ENCODE measurements at regions not wholly inside any gene's neighbourhood (a gene's known extent, or its start where the extent isn't known, plus 50 kb on each side); places are given as distances from the start of the nearest gene placed in this dataset.
"Not testable (repeated sequence)": the region's sequence is repeated elsewhere in the genome, so short reads cannot be mapped to it uniquely, and the experiment has no call there.

DNA sequence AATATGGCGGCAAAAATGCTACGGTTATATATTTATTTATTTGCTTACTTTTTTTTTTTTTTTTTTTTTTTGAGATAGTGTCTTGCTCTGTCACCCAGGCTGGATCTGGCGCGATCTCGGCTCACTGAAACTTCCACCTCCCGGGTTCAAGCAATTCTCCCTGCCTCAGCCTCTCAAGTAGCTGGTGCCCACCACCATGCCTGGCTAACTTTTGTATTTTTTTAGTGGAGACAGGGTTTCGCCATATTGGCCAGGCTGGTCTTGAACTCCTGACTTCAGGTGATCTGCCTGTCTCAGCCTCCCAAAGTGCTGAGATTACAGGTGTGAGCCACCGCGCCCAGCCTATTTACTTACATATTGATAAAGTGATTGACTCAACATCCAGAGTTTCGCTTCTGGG lies 511.6 kb downstream of the ZPLD1 start:
- CTCF ChIA-PET (ENCODE audit: partially characterized antibody); POLR2A ChIA-PET (ENCODE audit: partially characterized antibody); H3K4me1 Mint-ChIP-seq; H3K36me3 Mint-ChIP-seq; H3K27ac ChIP-seq (ENCODE audit: low read depth, low read length); H3K27me3 Mint-ChIP-seq; DNase-seq; H3K27me3 ChIP-seq (ENCODE audit: insufficient read depth, low read length); H3K9me3 ChIP-seq (ENCODE audit: control insufficient read depth in 1 of 2, low read length in 2 of 2); intact Hi-C loops (cut with micrococcal nuclease); H3K36me3 ChIP-seq (ENCODE audit: insufficient read depth, low read length); H3K4me3 ChIP-seq (ENCODE audit: low read length in 2 of 2); H3K9me3 Mint-ChIP-seq; H3K27ac Mint-ChIP-seq; H3K4me1 ChIP-seq (ENCODE audit: insufficient read depth, low read length); H3K4me3 Mint-ChIP-seq: not testable (repeated sequence)

DNA sequence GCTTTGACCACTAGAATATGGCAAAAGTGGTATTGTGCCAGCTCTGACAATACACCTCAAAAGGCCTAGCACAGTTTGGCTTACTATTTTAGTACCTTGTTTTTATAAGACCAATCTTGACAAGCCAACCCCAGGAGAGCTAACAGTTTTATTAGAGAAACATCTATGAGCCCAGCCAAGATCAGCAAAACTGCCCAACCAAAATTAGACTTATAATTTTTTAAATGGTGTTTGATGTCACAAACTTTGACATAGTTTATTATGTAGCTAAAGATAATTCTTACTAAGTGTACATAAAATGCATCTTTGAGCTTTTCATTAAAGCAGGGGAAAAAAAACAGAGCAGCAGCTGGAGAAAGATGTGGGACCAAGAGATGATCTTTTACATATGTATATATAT lies 537.5 kb downstream of the ZPLD1 start:
- Mint-ChIP-seq H3K27me3 (no peaks in the 10 kb centered on the region), H3K36me3 (no peaks in the 10 kb centered on the region), H3K4me3 (no peak overlapping the region), H3K4me1 (no peaks in the 10 kb centered on the region), H3K27ac (no peak overlapping the region), H3K9me3 (peaks cover 0 to 4% (median 2%) of the 10 kb centered on the region in 8 donors)
- H3K9me3 ChIP-seq (ENCODE audit: control insufficient read depth in 1 of 2, low read length in 2 of 2), result no peaks in the 10 kb centered on the region
- H3K27ac ChIP-seq (ENCODE audit: low read depth, low read length), result no peak overlapping the region
- ChIA-PET POLR2A (ENCODE audit: partially characterized antibody) (no interaction called here), CTCF (ENCODE audit: partially characterized antibody) (no interaction called here)
- H3K4me1 ChIP-seq (ENCODE audit: insufficient read depth, low read length), result no peaks in the 10 kb centered on the region
- no peaks in the 10 kb centered on the region for H3K27me3 ChIP-seq (ENCODE audit: insufficient read depth, low read length)
- H3K36me3 ChIP-seq (ENCODE audit: insufficient read depth, low read length), result no peaks in the 10 kb centered on the region
- DNase-seq, result no peak
- H3K4me3 ChIP-seq (ENCODE audit: low read length in 2 of 2), result no peak overlapping the region
- intact Hi-C loops (cut with micrococcal nuclease), result no loop called here

DNA sequence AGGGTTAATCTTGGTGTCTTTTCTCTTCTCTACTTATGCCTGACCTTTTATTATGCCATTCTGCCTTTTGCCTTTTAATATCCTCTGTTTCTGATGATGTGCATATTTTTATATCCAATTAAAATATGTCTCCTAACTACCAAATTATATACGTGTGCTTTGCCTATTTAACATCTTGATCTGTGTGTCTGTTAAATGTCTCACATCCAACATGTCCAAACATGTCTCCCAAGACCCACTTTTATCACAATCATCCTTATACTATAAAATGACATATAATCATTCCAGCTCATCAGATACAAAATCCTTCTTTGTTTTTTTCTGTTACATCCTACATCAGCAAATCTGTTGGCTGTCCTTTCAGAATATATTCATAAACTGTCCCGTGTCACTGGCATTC lies 539.5 kb downstream of the ZPLD1 start:
- Mint-ChIP-seq H3K9me3 (peaks cover 0 to 4% (median 0%) of the 10 kb centered on the region in 8 donors), H3K27ac (no peak overlapping the region), H3K27me3 (no peaks in the 10 kb centered on the region), H3K36me3 (no peaks in the 10 kb centered on the region), H3K4me1 (no peaks in the 10 kb centered on the region), H3K4me3 (no peak overlapping the region)
- ChIA-PET POLR2A (ENCODE audit: partially characterized antibody) (no interaction called here), CTCF (ENCODE audit: partially characterized antibody) (no interaction called here)
- no peaks in the 10 kb centered on the region for H3K4me1 ChIP-seq (ENCODE audit: insufficient read depth, low read length)
- no peaks in the 10 kb centered on the region for H3K27me3 ChIP-seq (ENCODE audit: insufficient read depth, low read length)
- no peak for DNase-seq
- intact Hi-C loops (cut with micrococcal nuclease), result no loop called here
- no peaks in the 10 kb centered on the region for H3K36me3 ChIP-seq (ENCODE audit: insufficient read depth, low read length)
- no peak overlapping the region for H3K4me3 ChIP-seq (ENCODE audit: low read length in 2 of 2)
- no peaks in the 10 kb centered on the region for H3K9me3 ChIP-seq (ENCODE audit: control insufficient read depth in 1 of 2, low read length in 2 of 2)
- no peak overlapping the region for H3K27ac ChIP-seq (ENCODE audit: low read depth, low read length)

DNA sequence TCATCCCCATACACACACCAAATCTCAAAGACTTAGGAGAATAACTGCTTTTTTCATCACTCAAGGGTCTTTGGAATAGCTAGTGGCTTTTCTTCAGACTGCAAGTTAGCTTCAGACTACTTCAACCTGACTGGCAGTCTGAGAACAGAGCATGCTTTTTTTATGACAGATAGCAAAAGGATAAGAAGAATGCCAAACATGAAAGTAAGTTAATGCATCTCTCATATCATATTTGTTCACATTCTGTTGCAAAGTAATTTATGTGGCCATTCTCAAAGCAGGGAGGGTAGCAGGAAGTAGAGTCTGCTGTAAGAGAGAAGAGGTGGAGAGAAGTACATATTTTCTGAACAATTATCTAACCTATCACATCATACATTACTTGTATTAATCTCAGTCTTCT lies 544.4 kb downstream of the ZPLD1 start:
- intact Hi-C loops (cut with micrococcal nuclease), result no loop called here
- Histone ChIP-seq H3K4me3 (ENCODE audit: low read length in 2 of 2) (no peak overlapping the region), H3K4me1 (ENCODE audit: insufficient read depth, low read length) (no peaks in the 10 kb centered on the region), H3K36me3 (ENCODE audit: insufficient read depth, low read length) (no peaks in the 10 kb centered on the region), H3K27me3 (ENCODE audit: insufficient read depth, low read length) (no peaks in the 10 kb centered on the region), H3K9me3 (ENCODE audit: control insufficient read depth in 1 of 2, low read length in 2 of 2) (no peaks in the 10 kb centered on the region), H3K27ac (ENCODE audit: low read depth, low read length) (no peak overlapping the region)
- CTCF ChIA-PET (ENCODE audit: partially characterized antibody), result no interaction called here
- no peaks in the 10 kb centered on the region for H3K36me3 Mint-ChIP-seq
- peaks cover 0 to 4% (median 0%) of the 10 kb centered on the region in 8 donors for H3K9me3 Mint-ChIP-seq
- H3K27ac Mint-ChIP-seq, result no peak overlapping the region
- H3K4me3 Mint-ChIP-seq, result no peak overlapping the region
- H3K4me1 Mint-ChIP-seq, result no peaks in the 10 kb centered on the region
- POLR2A ChIA-PET (ENCODE audit: partially characterized antibody), result no interaction called here
- no peak for DNase-seq
- H3K27me3 Mint-ChIP-seq, result no peaks in the 10 kb centered on the region

DNA sequence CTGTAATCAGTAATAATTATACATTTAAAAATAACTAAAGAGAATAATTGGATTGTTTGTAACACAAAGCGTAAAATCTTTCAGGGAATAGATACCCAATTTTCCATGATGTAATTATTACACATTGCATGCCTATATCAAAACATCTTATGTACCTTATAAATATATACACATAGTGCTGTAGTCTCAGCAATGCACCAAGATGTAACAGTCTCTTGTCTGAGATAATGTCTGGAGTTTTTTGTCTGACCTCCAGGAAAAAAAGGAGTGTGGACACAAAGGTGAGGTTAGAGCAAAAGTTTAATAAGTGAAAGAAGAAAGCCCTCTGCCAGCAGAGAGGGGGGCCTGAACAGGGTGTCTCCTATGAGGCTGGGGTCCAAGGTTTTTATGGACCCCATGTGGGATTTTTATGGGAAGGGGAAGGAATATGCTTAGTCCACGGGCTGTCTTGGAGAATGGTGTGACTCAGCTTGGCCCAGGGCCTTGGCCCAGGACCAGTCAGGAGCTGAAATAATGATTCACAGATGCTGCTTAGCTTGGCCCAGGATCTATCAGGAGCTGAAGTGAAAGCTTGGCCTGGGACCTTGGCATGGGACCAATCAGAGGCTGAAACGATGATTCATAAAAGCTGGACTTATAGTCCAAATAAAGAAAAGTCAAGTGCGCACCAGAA lies 545.0 kb downstream of the ZPLD1 start:
- POLR2A ChIA-PET (ENCODE audit: partially characterized antibody), result no interaction called here
- CTCF ChIA-PET (ENCODE audit: partially characterized antibody), result no interaction called here
- Histone ChIP-seq H3K9me3 (ENCODE audit: control insufficient read depth in 1 of 2, low read length in 2 of 2) (no peaks in the 10 kb centered on the region), H3K27me3 (ENCODE audit: insufficient read depth, low read length) (no peaks in the 10 kb centered on the region), H3K36me3 (ENCODE audit: insufficient read depth, low read length) (no peaks in the 10 kb centered on the region), H3K4me3 (ENCODE audit: low read length in 2 of 2) (no peak overlapping the region), H3K27ac (ENCODE audit: low read depth, low read length) (no peak overlapping the region), H3K4me1 (ENCODE audit: insufficient read depth, low read length) (no peaks in the 10 kb centered on the region)
- Mint-ChIP-seq H3K27me3 (no peaks in the 10 kb centered on the region), H3K4me1 (no peaks in the 10 kb centered on the region), H3K9me3 (peaks cover 0 to 4% (median 0%) of the 10 kb centered on the region in 8 donors), H3K4me3 (peak overlapping the region in 1 of 8 donors; percentile 20), H3K36me3 (no peaks in the 10 kb centered on the region), H3K27ac (no peak overlapping the region)
- DNase-seq, result no peak
- intact Hi-C loops (cut with micrococcal nuclease), result no loop called here

DNA sequence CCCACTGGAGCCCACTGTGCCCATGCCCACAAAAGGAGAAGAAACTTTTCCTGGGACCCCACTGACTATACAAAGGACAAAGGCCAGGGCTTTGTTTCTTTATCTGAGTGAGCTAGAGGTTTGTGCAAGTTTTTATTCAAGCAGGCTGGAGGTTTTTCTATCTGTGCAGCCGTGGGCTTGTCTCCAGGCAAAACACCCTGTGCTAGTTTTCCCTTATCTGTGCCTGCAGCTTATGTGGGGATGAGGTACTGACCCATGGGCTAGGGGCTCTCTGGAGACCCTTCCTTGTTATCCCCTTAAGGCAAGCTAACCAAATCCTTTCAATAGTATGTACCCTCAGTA lies 545.5 kb downstream of the ZPLD1 start:
- Mint-ChIP-seq H3K27me3 (no peaks in the 10 kb centered on the region), H3K4me1 (no peaks in the 10 kb centered on the region), H3K27ac (no peak overlapping the region), H3K36me3 (no peaks in the 10 kb centered on the region), H3K9me3 (peaks cover 0 to 3% (median 0%) of the 10 kb centered on the region in 8 donors), H3K4me3 (peak overlapping the region in 1 of 8 donors; percentile 20)
- ChIA-PET CTCF (ENCODE audit: partially characterized antibody) (no interaction called here), POLR2A (ENCODE audit: partially characterized antibody) (no interaction called here)
- intact Hi-C loops (cut with micrococcal nuclease), result no loop called here
- Histone ChIP-seq H3K36me3 (ENCODE audit: insufficient read depth, low read length) (no peaks in the 10 kb centered on the region), H3K4me1 (ENCODE audit: insufficient read depth, low read length) (no peaks in the 10 kb centered on the region), H3K27me3 (ENCODE audit: insufficient read depth, low read length) (no peaks in the 10 kb centered on the region), H3K4me3 (ENCODE audit: low read length in 2 of 2) (no peak overlapping the region), H3K27ac (ENCODE audit: low read depth, low read length) (no peak overlapping the region), H3K9me3 (ENCODE audit: control insufficient read depth in 1 of 2, low read length in 2 of 2) (no peaks in the 10 kb centered on the region)
- DNase-seq, result no peak

DNA sequence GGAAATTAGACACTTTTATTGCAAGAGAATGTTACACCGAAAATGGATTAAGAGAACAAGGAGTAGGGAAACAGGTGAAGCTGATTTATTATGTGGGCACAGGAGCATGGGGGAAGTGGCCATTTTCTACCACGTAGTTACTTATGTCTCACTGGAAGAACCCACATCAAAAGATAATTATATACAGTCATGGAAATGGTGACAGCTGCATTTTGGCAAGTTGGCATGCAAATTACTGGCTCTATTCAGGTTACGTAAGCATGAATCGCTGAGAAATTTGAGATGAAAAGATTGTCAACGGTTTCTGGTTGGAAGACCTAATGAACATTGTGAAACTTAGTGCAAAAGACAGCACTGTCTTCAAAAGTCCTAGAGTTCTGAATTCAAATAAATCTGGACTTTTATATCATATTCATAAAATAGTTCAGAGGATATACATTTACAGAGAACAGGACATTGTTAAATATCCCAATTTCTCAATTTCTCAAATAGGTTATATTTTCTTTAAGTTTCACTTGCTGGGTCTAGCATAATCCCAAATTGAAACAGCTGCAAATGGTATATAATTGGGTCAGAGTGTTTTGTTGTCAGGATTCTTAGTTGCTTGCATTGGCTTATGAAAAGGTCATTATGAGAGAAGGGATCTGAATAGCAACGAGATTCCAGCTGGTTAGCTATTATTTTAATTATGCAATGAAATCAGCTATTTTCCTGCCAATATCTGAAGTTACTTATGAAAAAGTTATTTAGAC lies 567.8 kb downstream of the ZPLD1 start:
- H3K4me1 ChIP-seq (ENCODE audit: insufficient read depth, low read length), result no peaks in the 10 kb centered on the region
- H3K9me3 ChIP-seq (ENCODE audit: control insufficient read depth in 1 of 2, low read length in 2 of 2), result no peaks in the 10 kb centered on the region
- no peaks in the 10 kb centered on the region for H3K27me3 Mint-ChIP-seq
- no peak for DNase-seq
- H3K4me3 ChIP-seq (ENCODE audit: low read length in 2 of 2), result no peak overlapping the region
- H3K9me3 Mint-ChIP-seq, result peaks cover 0 to 7% (median 0%) of the 10 kb centered on the region in 8 donors
- intact Hi-C loops (cut with micrococcal nuclease), result no loop called here
- no peak overlapping the region for H3K27ac ChIP-seq (ENCODE audit: low read depth, low read length)
- H3K27me3 ChIP-seq (ENCODE audit: insufficient read depth, low read length), result no peaks in the 10 kb centered on the region
- H3K27ac Mint-ChIP-seq, result no peak overlapping the region
- no peaks in the 10 kb centered on the region for H3K36me3 Mint-ChIP-seq
- no peak overlapping the region for H3K4me3 Mint-ChIP-seq
- CTCF ChIA-PET (ENCODE audit: partially characterized antibody), result no interaction called here
- POLR2A ChIA-PET (ENCODE audit: partially characterized antibody), result no interaction called here
- H3K36me3 ChIP-seq (ENCODE audit: insufficient read depth, low read length), result no peaks in the 10 kb centered on the region
- peaks cover 0 to 2% (median 0%) of the 10 kb centered on the region in 4 donors for H3K4me1 Mint-ChIP-seq
